WTC11 (cell line): ENCODE measurements at regions not wholly inside any gene's neighbourhood (a gene's known extent, or its start where the extent isn't known, plus 50 kb on each side); places are given as distances from the start of the nearest gene placed in this dataset.

Experiments used
- ARID4B ChIP-seq: sonication (generic); formaldehyde crosslinking; IDR thresholded peaks from 2 replicates; pipeline ENCODE4 v1.8.0; 2023; ENCODE audit warnings: missing genetic modification reagents, mild to moderate bottlenecking, borderline replicate concordance
- ATF2 ChIP-seq: sonication (generic); formaldehyde crosslinking; IDR thresholded peaks from 2 replicates; pipeline ENCODE4 v1.8.1; 2022; ENCODE audit warnings: low read depth, missing genetic modification reagents, borderline replicate concordance
- NFYB ChIP-seq: sonication (generic); formaldehyde crosslinking; conservative IDR thresholded peaks from 2 replicates; pipeline ENCODE4 v1.8.0; 2022; ENCODE audit warnings: low read depth, missing genetic modification reagents
- SP1 ChIP-seq: sonication (generic); formaldehyde crosslinking; conservative IDR thresholded peaks from 2 replicates; pipeline ENCODE4 v1.8.1; 2022; ENCODE audit warnings: missing genetic modification reagents
- USF2 ChIP-seq: sonication (generic); formaldehyde crosslinking; IDR thresholded peaks from 2 replicates; pipeline ENCODE4 v1.8.1; 2023; ENCODE audit warnings: mild to moderate bottlenecking, missing genetic modification reagents, moderate library complexity
- ZBTB21 ChIP-seq: sonication (generic); formaldehyde crosslinking; IDR thresholded peaks from 2 replicates; pipeline ENCODE4 v1.8.1; 2023; ENCODE audit warnings: mild to moderate bottlenecking, missing genetic modification reagents, borderline replicate concordance
- TF ChIP-seq, protein P1 (sequence below): fragments of 200-600 bp; IDR thresholded peaks from 2 replicates; pipeline ENCODE4 v1.8.0; 2022; ENCODE audit warnings: antibody characterized with exemption

DNA sequence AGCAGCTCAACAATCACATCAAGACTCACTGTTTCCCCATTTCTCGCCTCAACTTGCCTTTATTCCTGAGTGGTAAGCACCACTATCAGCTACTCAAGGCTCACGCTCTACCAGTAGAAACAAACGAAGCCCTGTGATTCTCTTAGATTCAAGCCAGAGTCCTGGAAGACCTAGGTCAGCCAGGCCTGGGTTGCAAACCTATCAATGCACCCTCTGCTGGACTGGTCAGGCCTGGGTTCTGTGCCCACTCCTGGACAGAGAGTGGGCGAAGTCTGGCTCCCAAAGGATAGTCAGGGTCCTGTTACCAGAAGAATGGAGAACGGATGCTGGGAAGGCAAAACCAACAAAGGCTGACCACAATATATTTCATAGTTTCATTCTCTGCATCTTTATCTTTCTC is 308.4 kb downstream of the SHQ1 start:
- TF ChIP-seq NFYB (no peak), USF2 (CRISPR knock-in tag) (no peak), ZBTB21 (CRISPR knock-in tag) (no peak), ATF2 (no peak), ARID4B (CRISPR knock-in tag) (no peak), SP1 (CRISPR knock-in tag) (no peak)
- TF ChIP-seq, protein P1, sequence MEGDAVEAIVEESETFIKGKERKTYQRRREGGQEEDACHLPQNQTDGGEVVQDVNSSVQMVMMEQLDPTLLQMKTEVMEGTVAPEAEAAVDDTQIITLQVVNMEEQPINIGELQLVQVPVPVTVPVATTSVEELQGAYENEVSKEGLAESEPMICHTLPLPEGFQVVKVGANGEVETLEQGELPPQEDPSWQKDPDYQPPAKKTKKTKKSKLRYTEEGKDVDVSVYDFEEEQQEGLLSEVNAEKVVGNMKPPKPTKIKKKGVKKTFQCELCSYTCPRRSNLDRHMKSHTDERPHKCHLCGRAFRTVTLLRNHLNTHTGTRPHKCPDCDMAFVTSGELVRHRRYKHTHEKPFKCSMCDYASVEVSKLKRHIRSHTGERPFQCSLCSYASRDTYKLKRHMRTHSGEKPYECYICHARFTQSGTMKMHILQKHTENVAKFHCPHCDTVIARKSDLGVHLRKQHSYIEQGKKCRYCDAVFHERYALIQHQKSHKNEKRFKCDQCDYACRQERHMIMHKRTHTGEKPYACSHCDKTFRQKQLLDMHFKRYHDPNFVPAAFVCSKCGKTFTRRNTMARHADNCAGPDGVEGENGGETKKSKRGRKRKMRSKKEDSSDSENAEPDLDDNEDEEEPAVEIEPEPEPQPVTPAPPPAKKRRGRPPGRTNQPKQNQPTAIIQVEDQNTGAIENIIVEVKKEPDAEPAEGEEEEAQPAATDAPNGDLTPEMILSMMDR, result no peak
